Activated effector memory CD4-positive, alpha-beta T cell treated with anti-CD3 and anti-CD28 coated beads, Interleukin-2, amount 50 U/mL, for 16 hours (primary cell): ENCODE measurements at regions not wholly inside any gene's neighbourhood (a gene's known extent, or its start where the extent isn't known, plus 50 kb on each side); places are given as distances from the start of the nearest gene placed in this dataset.

Experiments
- DNase-seq: peaks from one replicate; pipeline ENCODE4 v3.0.0-alpha.2; 2020

DNA sequence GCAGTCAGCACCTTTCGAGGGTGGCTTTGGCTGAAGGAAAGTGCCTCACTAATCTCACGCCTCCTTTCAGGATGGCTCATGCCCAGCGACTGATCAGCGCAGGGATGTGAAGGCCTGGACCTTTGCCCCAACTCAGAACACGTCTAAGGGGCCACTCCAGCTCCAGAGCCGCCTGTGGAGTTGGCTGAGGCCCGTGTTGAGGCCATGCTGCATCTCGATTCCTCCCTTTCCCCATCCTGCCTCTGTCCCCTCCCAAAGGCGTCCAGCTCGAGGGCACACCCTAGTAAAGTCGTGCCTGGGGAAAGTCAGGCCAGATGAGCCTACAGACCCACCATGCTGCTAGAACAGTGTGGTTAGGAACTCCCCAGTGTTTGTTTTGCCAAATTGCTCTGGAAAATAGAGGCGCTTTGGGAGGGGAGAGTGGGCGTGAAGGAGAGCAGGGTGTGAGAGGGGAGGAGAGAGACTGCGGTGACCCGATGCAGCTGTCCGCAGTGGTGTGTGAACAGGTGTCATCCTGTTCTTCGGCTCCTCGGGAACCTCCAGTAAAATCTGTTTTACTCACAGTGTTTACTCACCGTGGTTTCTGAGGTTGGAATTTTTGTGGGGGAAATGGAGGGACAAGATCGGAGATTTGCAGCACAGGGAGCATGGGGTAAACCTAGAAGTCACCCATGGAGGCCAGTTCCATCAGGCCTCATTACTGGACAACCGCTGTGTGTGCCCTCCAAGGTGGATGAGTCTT, 85.0 kb upstream of the PMEPA1 start:
- no peak for DNase-seq

DNA sequence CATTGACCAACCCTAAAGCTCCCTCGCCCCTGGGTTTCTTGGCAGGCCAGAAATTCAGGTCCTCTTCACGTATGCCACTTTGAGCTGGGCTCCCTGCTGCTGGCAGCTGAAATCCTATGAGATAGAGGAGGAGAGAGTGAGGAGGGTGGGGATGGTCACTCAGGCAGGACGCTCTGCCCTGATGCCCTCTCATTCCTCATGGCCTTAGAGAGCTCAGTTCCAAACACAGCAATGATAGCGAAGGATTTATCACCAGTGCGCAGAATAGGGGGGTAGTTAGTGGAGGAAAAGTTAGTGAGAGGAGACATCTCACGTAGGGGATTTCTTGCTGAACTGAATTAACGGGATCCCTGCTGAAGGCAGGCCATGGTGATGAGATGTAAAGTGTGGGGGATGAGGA, 84.2 kb upstream of the PMEPA1 start:
- no peak for DNase-seq

DNA sequence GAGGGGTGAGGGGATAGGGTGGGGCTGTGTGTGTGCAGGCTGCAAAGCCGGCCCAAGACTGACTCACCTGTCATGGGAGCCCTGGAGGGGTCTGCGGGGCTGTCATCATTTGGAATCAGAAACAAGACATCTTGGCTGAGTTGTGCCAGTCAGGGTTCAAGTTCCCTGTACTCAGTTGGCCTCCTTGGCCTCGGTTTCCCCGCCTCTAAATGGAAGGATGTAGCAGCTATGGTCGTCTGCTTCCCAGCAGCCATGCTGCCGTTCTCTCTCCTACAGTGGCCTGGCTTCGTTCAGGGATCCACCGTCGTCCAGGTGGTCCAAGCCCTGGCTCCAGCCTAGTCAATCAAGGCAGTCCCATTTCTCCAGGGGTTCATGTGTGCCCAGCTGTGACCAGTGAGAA, 83.6 kb upstream of the PMEPA1 start:
- peak; percentile 21 for DNase-seq

DNA sequence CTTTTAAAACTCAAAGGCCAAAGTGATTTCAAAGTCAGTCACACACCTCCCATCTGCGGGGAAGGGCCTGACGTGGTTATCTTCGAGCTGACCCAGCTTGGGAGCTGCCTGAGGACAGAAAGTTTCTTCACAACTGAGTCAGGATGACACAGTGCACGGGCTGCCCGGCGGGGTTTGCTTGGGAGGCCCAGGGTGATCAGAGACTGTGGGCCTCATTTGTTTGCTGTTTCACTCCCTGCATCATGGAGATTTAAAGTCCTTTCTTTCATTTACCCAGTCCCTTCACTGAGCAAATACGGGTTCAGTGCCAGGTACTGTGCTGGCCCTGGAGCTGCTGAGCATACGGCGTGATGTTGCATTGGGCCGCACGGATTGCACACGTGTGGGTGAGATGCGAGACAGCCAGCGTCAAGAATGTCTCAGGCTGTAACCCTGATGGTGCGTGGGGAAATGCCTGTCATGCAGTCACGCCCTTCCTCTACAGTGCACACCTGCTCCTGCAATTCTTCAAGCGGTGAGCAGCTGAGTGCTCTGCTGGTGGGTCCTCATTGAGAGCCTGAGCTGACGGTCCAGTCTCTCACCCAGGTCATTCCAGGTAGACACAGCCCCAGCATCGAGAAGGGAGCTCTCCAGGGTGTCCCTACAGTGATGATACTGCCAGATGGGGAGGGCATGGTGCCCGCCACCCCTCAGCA, 82.7 kb upstream of the PMEPA1 start:
- DNase-seq, result peak; percentile 28

DNA sequence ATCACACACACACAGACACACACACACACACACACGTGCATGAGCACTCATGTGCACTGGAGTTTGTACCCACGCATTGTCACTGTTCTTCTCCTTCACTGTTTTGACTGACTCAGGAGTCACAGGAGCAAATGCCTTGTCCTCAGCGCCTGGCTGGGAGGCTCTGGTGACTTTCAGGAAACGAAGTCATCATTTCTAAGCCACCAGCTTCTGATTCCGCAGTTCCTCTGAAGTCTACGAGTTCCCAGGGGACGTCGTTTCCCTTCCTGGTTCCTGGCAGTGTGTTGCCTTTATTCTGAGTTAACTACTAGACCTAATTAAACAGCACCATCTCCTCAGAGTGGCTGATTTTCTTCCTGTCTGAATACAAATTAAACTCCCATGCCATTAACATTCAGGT, 82.2 kb upstream of the PMEPA1 start:
- DNase-seq, result peak; percentile 27

DNA sequence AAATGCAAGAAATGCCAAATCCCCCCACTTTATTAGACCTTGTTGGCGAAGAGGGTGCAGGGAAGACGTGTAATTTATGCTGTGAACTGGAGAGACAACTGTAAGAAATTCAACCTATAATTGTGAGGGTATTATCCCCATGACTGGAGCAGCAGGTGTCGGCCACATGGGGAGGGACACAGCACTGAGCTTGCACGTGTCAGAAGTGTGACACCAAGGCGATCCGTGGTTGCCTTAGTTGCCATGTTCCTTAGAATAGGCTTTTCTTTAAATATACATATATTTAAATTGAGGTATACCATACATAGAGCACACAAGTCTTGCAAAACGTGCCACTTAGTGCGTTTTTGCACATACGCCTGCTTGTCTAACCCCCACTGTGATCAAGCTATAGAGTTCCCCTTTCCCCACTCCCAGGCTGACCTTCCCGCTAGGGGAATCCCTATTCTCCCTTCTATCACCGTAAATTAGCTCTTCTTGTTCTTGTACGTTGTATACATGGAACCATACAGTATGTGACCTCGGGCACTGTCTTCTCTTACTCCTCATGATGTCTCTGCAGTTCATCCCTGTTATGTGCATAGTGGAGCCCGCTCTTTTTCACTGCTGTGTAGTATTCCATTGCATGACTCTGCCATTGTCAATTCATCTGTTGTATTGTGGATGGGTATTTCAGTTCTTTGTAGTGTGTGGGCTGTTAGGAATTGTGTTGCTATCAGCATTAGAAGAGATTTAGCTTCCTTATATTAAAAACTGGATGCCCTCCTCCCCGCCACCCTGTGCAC, 81.6 kb upstream of the PMEPA1 start:
- peak; percentile 31 for DNase-seq

DNA sequence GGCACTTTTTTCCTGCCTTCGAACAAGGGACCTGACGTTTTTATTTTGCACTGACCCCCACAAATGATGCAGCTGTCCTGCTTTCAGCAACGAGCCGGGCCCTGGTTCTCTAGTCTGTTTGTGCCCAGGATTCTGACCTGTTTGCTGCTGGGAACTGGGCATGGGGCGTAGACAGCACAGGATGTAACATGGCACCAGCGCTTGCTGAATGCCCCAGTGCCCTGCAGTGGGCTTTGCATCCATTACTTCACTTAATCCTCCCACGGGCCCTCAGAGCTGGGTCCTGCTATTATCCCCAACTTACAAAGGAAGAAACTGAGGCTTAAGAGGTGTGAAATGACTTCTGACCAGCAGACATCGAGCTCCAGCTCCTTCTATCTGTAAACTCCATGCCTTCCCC, 80.4 kb upstream of the PMEPA1 start:
- peak; percentile 54 for DNase-seq

DNA sequence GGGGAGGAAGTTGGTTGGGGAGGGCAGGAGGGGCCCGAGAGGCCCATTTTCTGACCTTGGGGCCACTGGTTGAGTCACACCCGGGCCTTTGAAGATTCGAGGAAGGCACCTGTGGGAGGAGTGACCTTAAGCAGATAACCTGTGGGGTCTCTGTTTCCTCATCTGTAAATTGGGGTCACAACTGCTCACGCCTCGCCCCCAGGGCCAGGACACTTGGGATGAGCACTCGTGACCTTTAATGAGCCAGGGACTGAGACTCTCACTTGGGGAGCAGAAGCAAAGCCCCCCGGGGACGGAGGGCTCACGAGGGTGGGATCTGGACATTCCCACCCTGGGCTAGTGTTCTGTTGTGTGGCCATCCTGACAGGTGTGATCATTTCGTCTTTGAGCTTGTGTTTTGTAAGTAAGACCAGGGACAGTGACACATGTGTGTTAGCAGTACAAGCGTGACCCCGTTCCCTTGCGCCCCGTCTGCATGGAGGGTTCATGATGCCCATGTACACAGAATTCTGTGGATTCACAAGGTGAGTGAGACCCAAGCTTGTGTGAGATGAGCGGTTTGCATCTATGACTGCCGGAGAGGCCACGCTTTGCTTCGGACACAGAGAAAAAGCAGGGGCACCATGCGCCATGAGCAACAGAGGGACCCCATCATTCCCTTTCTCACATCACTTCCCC, 79.3 kb upstream of the PMEPA1 start:
- DNase-seq, result peak; percentile 46

DNA sequence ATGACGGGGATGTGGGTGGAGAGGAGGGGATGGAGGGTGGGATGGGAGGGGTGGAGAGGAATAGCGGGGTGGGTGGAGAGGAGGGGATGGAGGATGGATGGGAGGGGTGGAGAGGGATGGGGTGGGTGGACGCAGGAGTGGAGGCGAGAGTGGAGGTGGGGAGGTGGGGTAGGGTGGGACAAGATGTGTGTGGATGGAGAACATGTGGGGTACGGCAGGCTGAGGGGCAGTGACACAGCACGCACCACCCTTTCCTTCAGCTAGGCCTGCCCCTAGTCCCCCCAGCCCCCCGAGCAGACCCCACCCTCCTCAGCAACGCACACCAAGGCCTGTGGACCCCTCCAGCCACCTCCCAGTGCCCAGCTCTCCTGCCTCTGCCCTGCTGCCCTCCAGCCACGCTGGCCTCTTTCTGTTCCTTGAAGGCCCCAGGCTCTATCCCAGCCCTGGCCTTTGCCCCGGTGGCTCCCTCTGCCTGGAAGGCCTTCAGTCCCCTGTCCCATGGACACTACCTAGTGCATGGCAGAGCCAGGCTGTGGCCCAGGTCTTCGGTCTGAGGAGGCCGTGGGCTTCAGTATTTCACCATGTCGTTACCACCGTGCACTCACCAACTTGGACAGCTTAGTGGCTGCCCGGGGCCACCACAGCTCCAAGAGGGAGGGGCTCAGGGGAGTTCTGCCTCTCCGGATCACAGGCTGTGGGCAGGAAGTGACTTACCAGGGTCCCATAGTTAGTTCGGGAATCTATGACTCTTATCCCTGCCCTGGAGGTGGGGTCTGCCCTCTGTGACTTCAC, 78.4 kb upstream of the PMEPA1 start:
- DNase-seq, result peak; percentile 43

DNA sequence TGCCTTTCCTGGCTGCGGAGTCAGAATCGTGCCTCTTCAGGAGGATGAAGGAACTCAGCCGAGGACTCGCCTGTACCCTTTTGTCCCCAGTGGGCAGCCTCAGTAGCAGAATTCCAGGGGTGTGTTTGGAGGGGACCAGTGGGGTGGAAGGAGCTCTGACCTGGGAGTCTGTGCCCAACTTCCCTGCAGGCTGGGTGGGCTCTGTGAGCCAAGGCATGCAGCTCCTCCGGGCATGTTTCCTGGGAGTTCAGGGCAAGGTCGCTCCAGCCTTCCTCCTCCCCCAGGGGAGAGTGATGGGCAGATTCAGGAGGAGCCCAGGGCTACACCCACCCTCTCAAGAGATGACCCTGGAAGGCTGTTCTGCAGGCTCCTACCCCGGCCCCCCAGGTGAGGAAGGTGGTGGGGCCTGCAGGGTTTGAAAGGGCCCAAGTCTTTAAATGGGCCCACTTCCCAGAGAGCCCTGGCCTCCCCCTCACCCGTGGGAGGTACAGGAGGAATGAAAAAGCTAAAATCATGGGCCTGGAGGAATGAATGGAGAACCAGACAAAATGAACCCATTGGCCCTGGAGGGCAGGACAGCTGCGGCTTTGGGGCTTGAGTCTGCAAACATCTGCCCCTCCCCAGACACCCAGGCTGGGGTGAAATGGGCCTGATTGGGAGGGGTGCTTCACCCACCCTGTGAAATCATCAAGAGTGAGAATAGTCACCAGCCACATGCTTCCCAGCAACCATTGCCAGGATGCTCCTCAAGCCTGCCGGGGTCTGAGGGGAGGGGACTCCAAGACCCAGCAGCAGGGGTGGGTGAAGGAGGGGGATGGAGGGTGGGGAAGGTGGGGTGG, 77.6 kb upstream of the PMEPA1 start:
- DNase-seq, result peak; percentile 37

DNA sequence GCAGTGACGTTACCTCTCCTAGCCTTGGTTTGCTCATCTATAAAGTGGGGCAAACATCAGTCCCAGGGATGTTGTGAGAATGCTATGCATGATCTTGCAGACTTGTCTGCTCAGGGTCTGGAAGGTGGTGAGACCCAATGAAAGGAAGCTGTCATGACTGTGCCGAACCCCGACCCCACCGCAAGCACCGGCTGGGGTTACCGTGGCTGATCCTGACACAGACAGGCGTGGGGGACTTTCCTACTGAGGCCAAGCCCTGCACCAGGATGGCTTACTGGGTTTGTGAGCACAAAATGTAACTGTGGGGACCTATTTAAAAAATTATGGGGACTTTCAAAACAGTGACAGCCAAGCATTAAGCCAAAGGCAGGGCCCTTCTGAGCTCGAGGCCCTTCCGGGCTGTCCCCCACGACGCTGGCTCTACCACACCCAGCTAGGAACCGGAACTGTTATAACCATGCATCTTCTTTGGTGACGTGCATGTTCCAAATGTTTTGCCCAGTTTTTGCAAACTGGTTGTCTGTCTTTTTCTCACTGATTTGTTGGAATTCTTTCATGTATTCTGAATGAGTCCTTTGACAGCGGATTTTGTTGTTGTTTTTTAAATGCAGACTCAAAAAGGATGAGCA, 76.6 kb upstream of the PMEPA1 start:
- peak; percentile 48 for DNase-seq

DNA sequence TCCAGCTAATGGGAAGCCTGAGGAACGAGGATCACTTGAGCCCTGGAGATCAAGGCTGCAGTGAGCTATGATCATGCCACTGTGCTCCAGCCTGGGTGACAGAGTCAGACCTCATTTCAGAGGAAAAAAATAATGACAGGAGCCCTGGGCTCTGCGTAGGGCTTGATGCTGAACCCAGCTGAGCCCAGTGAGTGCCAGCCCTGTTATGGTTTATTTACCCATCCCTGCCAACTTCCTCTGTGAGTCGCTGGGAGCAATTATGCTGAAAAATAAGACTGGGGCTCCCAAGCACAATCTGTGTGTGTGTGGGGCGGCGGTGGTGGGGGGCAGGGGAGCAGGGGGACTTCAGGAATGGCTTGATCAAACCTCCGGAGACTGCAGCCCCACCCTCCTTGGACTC, 75.9 kb upstream of the PMEPA1 start:
- peak; percentile 21 for DNase-seq

DNA sequence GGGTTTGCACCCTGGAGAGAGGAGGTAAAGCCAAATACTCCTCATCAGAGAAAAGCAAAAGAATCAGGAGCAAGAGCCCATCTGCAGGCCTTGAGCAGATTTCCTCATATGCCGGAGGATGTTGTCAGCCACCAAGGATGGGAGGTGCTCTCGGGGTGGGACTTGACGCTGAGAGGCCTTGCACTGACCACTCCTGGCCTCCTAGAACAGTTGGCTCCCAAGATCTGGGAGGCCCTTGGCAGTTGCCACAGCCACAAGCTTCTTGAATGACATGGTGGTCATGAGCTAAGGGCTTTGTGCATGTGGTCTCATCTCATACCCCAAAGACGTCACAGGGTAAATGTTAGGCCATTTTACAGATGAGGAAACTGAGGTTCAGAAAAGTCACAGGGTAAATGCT, 75.2 kb upstream of the PMEPA1 start:
- peak; percentile 13 for DNase-seq

DNA sequence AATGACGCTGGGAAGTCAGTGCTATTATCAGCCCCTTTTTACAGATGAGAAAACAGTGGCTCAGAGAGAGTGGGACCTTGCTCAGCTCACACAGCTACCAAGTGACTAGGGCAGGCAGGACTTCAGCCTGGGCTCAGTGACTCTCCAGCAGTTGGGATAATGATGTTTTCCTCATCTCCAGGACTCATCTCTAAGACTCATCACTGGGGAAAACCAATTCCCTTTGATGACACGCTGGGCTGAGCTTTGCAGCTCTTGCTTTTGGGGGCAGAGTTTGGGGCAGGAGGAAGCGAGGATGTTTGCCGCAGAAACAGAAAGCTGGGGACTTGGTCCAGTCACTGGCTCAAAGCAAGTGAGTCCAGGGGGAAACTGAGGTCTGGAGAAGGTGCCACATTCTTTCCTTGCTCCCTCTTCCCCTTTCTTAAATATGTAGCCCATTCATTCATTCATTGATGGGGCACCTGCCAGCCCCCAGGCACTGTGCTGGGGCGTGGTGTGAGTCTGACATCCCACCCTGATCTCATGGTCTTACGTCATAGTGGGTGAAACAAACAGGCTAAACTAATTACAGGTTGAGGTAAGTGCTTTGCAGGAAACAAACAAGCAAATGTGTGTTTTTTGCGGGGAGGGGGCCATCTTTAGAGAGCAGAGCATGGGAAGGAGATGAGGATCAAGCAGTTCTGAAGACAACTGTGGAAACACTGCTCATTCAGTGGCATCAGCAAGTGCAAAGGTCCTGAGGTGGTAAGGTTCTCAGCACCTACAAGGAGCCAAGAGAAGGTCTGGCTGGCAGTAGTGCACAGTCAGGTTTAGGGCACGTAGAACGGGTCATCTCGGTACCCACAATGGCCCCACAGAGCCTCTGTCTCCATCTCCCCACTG, 74.4 kb upstream of the PMEPA1 start:
- peak; percentile 38 for DNase-seq

DNA sequence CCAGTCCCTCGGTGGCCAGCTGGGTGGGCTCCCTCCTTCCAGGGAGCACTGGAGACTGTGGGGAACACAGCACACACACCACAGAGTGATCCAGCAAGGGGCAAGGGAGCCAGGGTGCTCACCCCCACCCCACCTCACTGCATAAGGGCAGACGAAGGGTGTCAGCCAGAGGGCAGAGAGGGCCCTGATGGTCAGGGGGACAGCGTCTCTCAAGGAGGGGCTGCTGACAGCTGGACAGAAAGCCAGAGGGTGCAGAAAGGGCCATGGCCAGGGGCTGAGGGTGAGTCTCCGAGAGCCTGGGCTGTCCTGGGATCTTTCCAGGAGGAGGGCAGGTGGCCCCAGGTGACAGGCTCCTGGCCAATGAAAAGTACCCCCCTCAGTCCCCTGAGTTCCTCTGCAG, 73.4 kb upstream of the PMEPA1 start:
- peak; percentile 42 for DNase-seq

DNA sequence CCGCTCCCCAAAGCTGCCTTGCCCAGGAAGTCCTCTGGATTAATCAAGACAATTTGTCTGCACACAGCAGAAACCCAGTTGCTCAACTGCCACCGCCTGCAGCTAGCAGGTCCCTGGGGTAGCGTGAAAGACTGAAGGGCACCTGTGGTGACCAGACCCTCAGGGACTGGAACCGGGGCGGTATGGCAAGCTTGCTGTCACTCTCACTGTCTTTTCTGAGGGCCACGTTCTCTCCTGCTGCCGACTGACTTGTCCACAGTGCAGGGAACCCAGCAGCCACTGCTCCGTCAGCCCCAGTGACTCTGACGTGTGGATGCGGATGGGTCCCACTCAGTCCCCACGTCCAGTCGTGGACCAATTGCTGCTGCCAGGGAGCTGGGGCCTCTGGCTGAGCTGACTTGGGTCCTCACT, 72.8 kb upstream of the PMEPA1 start:
- DNase-seq, result peak; percentile 46

DNA sequence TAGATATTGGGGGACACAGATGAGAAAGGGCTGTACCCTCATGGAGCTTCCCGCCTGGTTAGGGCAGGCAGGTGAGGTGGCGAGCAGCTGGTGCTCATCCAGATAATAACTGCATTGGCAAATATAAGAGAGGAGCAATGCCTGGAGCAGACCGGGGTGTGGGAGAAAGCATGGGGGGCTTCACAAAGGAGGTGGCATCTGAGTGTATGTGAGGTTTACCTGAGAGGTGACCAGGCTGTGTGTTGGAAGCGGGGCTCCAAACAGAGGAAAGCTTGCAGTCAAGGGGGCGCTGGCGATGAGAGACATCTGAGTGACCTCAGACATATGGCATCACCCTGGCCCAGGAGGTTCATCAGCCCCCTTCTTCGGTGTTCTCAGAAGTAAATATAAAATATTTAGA, 72.1 kb upstream of the PMEPA1 start:
- DNase-seq, result peak; percentile 52

DNA sequence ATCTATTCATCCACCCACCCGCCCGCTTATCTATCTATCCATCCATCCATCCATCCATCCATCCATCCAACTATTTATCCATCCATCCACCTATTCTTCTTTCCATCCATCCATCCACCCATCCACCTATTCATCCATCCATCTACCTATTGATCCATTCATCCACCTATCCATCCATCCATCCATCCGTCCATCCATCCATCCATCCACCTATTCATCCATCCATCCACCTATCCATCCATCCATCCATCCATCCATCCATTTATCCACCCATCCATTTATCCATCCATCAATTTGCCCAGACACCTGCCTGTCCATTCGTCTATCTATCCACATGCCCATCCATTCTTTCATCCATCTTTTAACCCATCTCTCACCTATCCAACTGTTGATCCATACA, 71.1 kb upstream of the PMEPA1 start:
- DNase-seq, result no peak

DNA sequence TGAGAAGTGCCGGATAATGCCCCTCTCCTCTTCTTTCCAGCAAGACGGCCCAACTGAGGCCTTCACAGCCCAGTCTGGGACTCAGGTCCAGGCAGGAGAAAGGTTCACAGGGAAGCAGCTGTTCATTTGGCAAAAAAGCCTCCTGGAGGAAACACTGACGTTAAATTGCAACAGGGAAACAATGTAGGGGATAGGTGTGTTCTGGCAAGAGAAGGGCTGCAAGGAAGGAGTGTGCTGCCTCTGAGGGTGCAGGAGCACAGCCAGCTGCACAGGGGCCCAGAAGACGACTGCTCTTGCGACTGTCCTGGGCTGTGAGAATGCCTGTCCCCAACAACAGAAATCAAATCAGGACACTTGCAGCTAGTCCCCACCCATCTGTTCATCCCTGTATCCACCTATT, 70.6 kb upstream of the PMEPA1 start:
- DNase-seq, result peak; percentile 12
